HCT116 (cell line): ENCODE measurements at regions not wholly inside any gene's neighbourhood (a gene's known extent, or its start where the extent isn't known, plus 50 kb on each side); places are given as distances from the start of the nearest gene placed in this dataset.

ENCODE experiments used
- ATAC-seq: fragments of 200-7000 bp; cut with Tn5 transposase; 2 replicates; pipeline ENCODE4 v1.9.1; 2020; ENCODE audit warnings: mild to moderate bottlenecking, moderate library complexity
- BruUV-seq: library from RNA; stranded (reverse); fragments of 400-500 nt; replicated peaks from 2 replicates; lab custom pipeline; 2021; lab: Mats Ljungman, UMichigan
- CTCF ChIA-PET: fragments of 300-600 bp; sonication (Branson Sonifier 250); formaldehyde crosslinking; loops from one replicate; lab custom pipeline; 2021; ENCODE audit warnings: antibody characterized with exemption; lab: Charles Lee
- POLR2A ChIA-PET: fragments of 300-600, 350-600 bp; sonication (Branson Sonifier 250); formaldehyde crosslinking; loops from one replicate; lab custom pipeline; 2021; ENCODE audit warnings: antibody characterized with exemption; lab: Charles Lee
- RAD21 ChIA-PET, 2 experiments: fragments of 300-600 bp; sonication (Branson Sonifier 250); formaldehyde crosslinking; loops; one replicate each; lab custom pipeline; 2023; ENCODE audit warnings: low total read pairs in 2 of 2; ENCODE audit not compliant: uncharacterized antibody in 2 of 2, unreplicated experiment in 2 of 2, low non-redundant PET in 1 of 2; lab: Charles Lee
- DNase-seq: peaks from one replicate; pipeline ENCODE4 v3.0.0-alpha.2; 2010; ENCODE audit warnings: low read depth, low spot score
- H2AFZ ChIP-seq: fragments of 200-600 bp; shearing (Covaris generic), sonication (generic); 2 replicates; pipeline ENCODE4 v1.6.1; 2017; ENCODE audit warnings: low read depth, mixed run types, mixed read lengths, antibody characterized with exemption, low read length; ENCODE audit not compliant: poor library complexity, severe bottlenecking
- H3K27ac ChIP-seq: 2 replicates; pipeline ENCODE4 v1.5.1; 2012; ENCODE audit warnings: low read depth, low read length
- H3K27me3 ChIP-seq: fragments of 200-600 bp; sonication (generic); 2 replicates; pipeline ENCODE4 v1.6.1; 2016; ENCODE audit warnings: mixed run types, low read length, mixed read lengths; ENCODE audit not compliant: insufficient read depth
- H3K36me3 ChIP-seq, 2 experiments: fragments of 200-500 bp in 1 of 2; fragments of 200-600 bp in 1 of 2; sonication (Bioruptor generic) in 1 of 2; sonication (generic) in 1 of 2; 2 replicates each; pipeline versions ENCODE4 v1.5.1 to v1.6.1; 2014 to 2016; ENCODE audit warnings: low read length in 2 of 2, inconsistent platforms in 1 of 2, mixed read lengths in 1 of 2, mixed run types in 1 of 2; ENCODE audit not compliant: insufficient read depth in 2 of 2, control insufficient read depth in 1 of 2
- H3K4me1 ChIP-seq, 2 experiments: fragments of 200-600 bp in 1 of 2; sonication (generic) in 1 of 2; 2 replicates each; pipeline versions ENCODE4 v1.5.1 to v1.6.1; 2012 to 2017; ENCODE audit warnings: low read length in 2 of 2, inconsistent platforms in 1 of 2, mild to moderate bottlenecking in 1 of 2, mixed read lengths in 1 of 2, mixed run types in 1 of 2, moderate library complexity in 1 of 2; ENCODE audit not compliant: insufficient read depth in 2 of 2, control insufficient read depth in 1 of 2
- H3K4me2 ChIP-seq: fragments of 200-600 bp; sonication (generic); 2 replicates; pipeline ENCODE4 v1.6.1; 2017; ENCODE audit warnings: mixed run types, low read length, mixed read lengths
- H3K4me3 ChIP-seq, 2 experiments: fragments of 200-600 bp in 1 of 2; sonication (generic) in 1 of 2; replicated peaks in 1 of 2; 2 replicates each; pipeline ENCODE4 v1.5.1; 2011 to 2016; ENCODE audit warnings: low read length in 2 of 2, control low read depth in 1 of 2, low read depth in 1 of 2, mild to moderate bottlenecking in 1 of 2, mixed read lengths in 1 of 2, mixed run types in 1 of 2
- H3K79me2 ChIP-seq: fragments of 200-600 bp; sonication (generic); 2 replicates; pipeline ENCODE4 v1.6.1; 2017; ENCODE audit warnings: mild to moderate bottlenecking, mixed run types, low read length, moderate library complexity, mixed read lengths; ENCODE audit not compliant: insufficient read depth
- H3K9ac ChIP-seq: fragments of 200-600 bp; sonication (generic); 2 replicates; pipeline ENCODE4 v1.6.1; 2016; ENCODE audit warnings: low read length, mixed read lengths
- H3K9me2 ChIP-seq: fragments of 200-600 bp; sonication (generic), shearing (Covaris generic); 2 replicates; pipeline ENCODE4 v1.6.1; 2017; ENCODE audit warnings: mixed run types, mild to moderate bottlenecking, moderate library complexity; ENCODE audit not compliant: insufficient read depth
- H3K9me3 ChIP-seq, 2 experiments: fragments of 200-500 bp in 1 of 2; fragments of 200-600 bp in 1 of 2; sonication (Bioruptor generic) in 1 of 2; sonication (generic) in 1 of 2; 2 replicates each; pipeline ENCODE4 v1.6.1; 2014 to 2017; ENCODE audit warnings: low read length in 2 of 2, mixed read lengths in 2 of 2, inconsistent platforms in 1 of 2, low read depth in 1 of 2, mild to moderate bottlenecking in 1 of 2, mixed run types in 1 of 2, moderate library complexity in 1 of 2; ENCODE audit not compliant: control insufficient read depth in 1 of 2, insufficient read depth in 1 of 2
- H4K20me1 ChIP-seq: fragments of 200-600 bp; sonication (generic), shearing (Covaris generic); 2 replicates; pipeline ENCODE4 v1.6.1; 2017; ENCODE audit warnings: mixed run types, mild to moderate bottlenecking, moderate library complexity; ENCODE audit not compliant: insufficient read depth
- ATF3 ChIP-seq: IDR thresholded peaks from 2 replicates; pipeline ENCODE4 v1.6.1; 2012
- CBX3 ChIP-seq: IDR thresholded peaks from 2 replicates; pipeline ENCODE4 v1.6.1; 2012; ENCODE audit warnings: low read depth
- CEBPB ChIP-seq: IDR thresholded peaks from 2 replicates; pipeline ENCODE4 v1.6.1; 2012; ENCODE audit warnings: low read depth
- CTCF ChIP-seq, 3 experiments: fragments of 200-600 bp in 1 of 3; sonication (generic) in 1 of 3; IDR thresholded peaks in 2 of 3; conservative IDR thresholded peaks in 1 of 3; 2 replicates each; pipeline ENCODE4 v1.5.1; 2012 to 2017; ENCODE audit warnings: low read depth in 2 of 3, low read length in 2 of 3, antibody characterized with exemption in 1 of 3, borderline replicate concordance in 1 of 3, control low read depth in 1 of 3, mild to moderate bottlenecking in 1 of 3, mixed read lengths in 1 of 3, mixed run types in 1 of 3, moderate library complexity in 1 of 3; ENCODE audit not compliant: insufficient read depth in 1 of 3
- EGR1 ChIP-seq: IDR thresholded peaks from 2 replicates; pipeline ENCODE4 v1.6.1; 2012; ENCODE audit warnings: low read depth
- ELF1 ChIP-seq: IDR thresholded peaks from 2 replicates; pipeline ENCODE4 v1.6.1; 2012; ENCODE audit warnings: low read depth, borderline replicate concordance
- EZH2 ChIP-seq: fragments of 200-600 bp; sonication (generic); IDR thresholded peaks from 2 replicates; pipeline ENCODE4 v1.6.1; 2017; ENCODE audit warnings: antibody characterized with exemption, mixed run types
- JUND ChIP-seq: IDR thresholded peaks from 2 replicates; pipeline ENCODE4 v1.6.1; 2012
- POLR2A ChIP-seq: IDR thresholded peaks from 2 replicates; pipeline ENCODE4 v1.7.0; 2011; ENCODE audit warnings: borderline replicate concordance; ENCODE audit not compliant: insufficient read depth, insufficient read length; ENCODE audit errors: extremely low read depth
- POLR2AphosphoS5 ChIP-seq: IDR thresholded peaks from 2 replicates; pipeline ENCODE4 v1.6.1; 2011; ENCODE audit warnings: mild to moderate bottlenecking, low read depth, low read length, moderate library complexity
- RAD21 ChIP-seq: IDR thresholded peaks from 2 replicates; pipeline ENCODE4 v1.6.1; 2012; ENCODE audit warnings: low read depth, mild to moderate bottlenecking
- SIN3A ChIP-seq: IDR thresholded peaks from 2 replicates; pipeline ENCODE4 v1.6.1; 2012; ENCODE audit warnings: low read depth
- SRF ChIP-seq: IDR thresholded peaks from 2 replicates; pipeline ENCODE4 v1.6.1; 2012; ENCODE audit warnings: low read depth
- YY1 ChIP-seq: IDR thresholded peaks from 2 replicates; pipeline ENCODE4 v1.6.1; 2011; ENCODE audit warnings: low read length, low read depth, moderate library complexity, mild to moderate bottlenecking; ENCODE audit not compliant: insufficient replicate concordance; ENCODE audit errors: extremely low read depth
- ZFX ChIP-seq: fragments of 450-650 bp; IDR thresholded peaks from 2 replicates; pipeline ENCODE4 v1.6.1; 2017
- ZNF274 ChIP-seq: fragments of 200-500 bp; sonication (Bioruptor generic); IDR thresholded peaks from 2 replicates; pipeline ENCODE4 v1.6.1; 2014; ENCODE audit warnings: mild to moderate bottlenecking, low read depth, low read length, inconsistent platforms
- intact Hi-C: fragments of 100-400 bp; cut with micrococcal nuclease; formaldehyde crosslinking; loops from 2 replicates; pipeline ENCODE4 v1.10.0; 2022
- TF ChIP-seq, protein P1 (sequence below): IDR thresholded peaks from 2 replicates; pipeline ENCODE4 v1.6.1; 2012
- TF ChIP-seq, protein P2 (sequence below): IDR thresholded peaks from 2 replicates; pipeline ENCODE4 v1.6.1; 2011; ENCODE audit warnings: mild to moderate bottlenecking, low read length, moderate library complexity; ENCODE audit not compliant: insufficient replicate concordance; ENCODE audit errors: extremely low read depth

DNA sequence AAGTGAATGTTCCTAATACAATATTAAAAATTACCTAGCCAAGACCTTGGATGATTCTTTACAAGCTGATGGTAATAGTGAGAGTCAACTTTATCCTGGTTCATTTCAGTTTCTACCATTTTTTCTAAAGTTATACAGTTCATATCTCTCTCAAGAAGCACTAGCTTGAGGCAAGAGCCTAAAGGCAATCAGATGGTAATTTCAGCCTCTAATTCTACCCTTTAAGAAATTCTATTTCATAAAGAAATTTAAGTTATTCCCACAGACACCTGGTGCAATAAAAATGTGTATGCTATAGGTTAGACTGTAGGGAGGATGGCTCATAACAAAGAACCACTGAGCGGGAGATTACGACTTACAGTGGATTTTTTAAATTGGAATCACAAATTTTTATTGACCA lies 984.2 kb upstream of the ADGRL3 start:
- Histone ChIP-seq H3K4me1 (no peaks in the 10 kb centered on the region), H3K4me2 (no peak overlapping the region), H3K36me3 (no peaks in the 10 kb centered on the region), H3K27me3 (no peaks in the 10 kb centered on the region), H2AFZ (no peak overlapping the region), H4K20me1 (no peaks in the 10 kb centered on the region)
- ATAC-seq (no peak), DNase-seq (no peak)
- CTCF ChIA-PET, result no interaction called here
- RAD21 ChIA-PET, result no interaction called here
- TF ChIP-seq ATF3, result no peak
- TF ChIP-seq ELF1, result no peak
- no peak for TF ChIP-seq YY1
- TF ChIP-seq, protein P1, sequence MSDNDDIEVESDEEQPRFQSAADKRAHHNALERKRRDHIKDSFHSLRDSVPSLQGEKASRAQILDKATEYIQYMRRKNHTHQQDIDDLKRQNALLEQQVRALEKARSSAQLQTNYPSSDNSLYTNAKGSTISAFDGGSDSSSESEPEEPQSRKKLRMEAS, result no peak
- TF ChIP-seq, all 23 proteins: peak for 0
- Histone ChIP-seq H3K4me3 (no peak overlapping the region), H3K9ac (no peak overlapping the region), H3K9me3 (peaks cover 5 to 6% of the 10 kb centered on the region in 2 experiments; a peak in 2 of 4 replicates), H3K79me2 (no peaks in the 10 kb centered on the region), H3K9me2 (no peaks in the 10 kb centered on the region), H3K27ac (no peak overlapping the region)
- intact Hi-C loops, result no loop called here
- BruUV-seq, result no TSS peak
- POLR2A ChIA-PET, result no interaction called here

DNA sequence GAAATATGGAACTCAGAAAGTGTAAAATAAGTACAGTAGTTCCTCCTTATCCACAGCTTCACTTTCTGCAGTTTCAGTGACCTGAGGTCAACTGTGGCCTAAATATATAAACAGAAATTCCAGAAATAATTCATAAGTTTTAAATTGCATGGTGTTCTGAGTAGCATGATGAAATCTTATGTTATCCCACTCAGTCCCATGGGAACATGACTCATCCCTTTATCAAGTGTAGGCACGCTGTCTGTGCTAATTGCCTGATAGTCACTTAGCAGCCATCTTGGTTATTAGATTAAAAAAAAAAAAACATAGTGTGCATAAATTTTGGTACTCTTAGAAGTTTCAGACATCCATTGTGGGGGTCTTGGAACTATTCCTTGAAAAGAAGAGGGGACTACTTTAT lies 983.4 kb upstream of the ADGRL3 start:
- no peaks in the 10 kb centered on the region for H3K27me3 ChIP-seq
- no peaks in the 10 kb centered on the region for H3K79me2 ChIP-seq
- no peaks in the 10 kb centered on the region for H4K20me1 ChIP-seq
- no peak overlapping the region for H3K9ac ChIP-seq
- RAD21 ChIA-PET, result no interaction called here
- H3K9me2 ChIP-seq, result no peaks in the 10 kb centered on the region
- no peak overlapping the region for H3K27ac ChIP-seq
- no peaks in the 10 kb centered on the region for H3K36me3 ChIP-seq
- no peak overlapping the region for H3K4me2 ChIP-seq
- no peak for DNase-seq
- H2AFZ ChIP-seq, result no peak overlapping the region
- ATAC-seq, result no peak
- H3K9me3 ChIP-seq, result peaks cover 3 to 5% of the 10 kb centered on the region in 2 experiments; a peak in 2 of 4 replicates
- no peaks in the 10 kb centered on the region for H3K4me1 ChIP-seq
- no TSS peak for BruUV-seq
- intact Hi-C loops, result no loop called here
- POLR2A ChIA-PET, result no interaction called here
- no peak overlapping the region for H3K4me3 ChIP-seq
- CTCF ChIA-PET, result no interaction called here
- TF ChIP-seq YY1, result no peak
- TF ChIP-seq ZNF274, result no peak
- no peak for TF ChIP-seq EGR1
- TF ChIP-seq JUND, result no peak
- no peak for TF ChIP-seq ELF1
- no peak for TF ChIP-seq POLR2A
- no peak for TF ChIP-seq SRF
- TF ChIP-seq ZFX, result no peak
- TF ChIP-seq, protein P2, sequence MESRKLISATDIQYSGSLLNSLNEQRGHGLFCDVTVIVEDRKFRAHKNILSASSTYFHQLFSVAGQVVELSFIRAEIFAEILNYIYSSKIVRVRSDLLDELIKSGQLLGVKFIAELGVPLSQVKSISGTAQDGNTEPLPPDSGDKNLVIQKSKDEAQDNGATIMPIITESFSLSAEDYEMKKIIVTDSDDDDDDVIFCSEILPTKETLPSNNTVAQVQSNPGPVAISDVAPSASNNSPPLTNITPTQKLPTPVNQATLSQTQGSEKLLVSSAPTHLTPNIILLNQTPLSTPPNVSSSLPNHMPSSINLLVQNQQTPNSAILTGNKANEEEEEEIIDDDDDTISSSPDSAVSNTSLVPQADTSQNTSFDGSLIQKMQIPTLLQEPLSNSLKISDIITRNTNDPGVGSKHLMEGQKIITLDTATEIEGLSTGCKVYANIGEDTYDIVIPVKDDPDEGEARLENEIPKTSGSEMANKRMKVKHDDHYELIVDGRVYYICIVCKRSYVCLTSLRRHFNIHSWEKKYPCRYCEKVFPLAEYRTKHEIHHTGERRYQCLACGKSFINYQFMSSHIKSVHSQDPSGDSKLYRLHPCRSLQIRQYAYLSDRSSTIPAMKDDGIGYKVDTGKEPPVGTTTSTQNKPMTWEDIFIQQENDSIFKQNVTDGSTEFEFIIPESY, result no peak
- no peak for TF ChIP-seq CBX3
- TF ChIP-seq POLR2AphosphoS5, result no peak
- no peak for TF ChIP-seq RAD21
- no peak for TF ChIP-seq EZH2
- TF ChIP-seq, protein P1, result no peak
- TF ChIP-seq SIN3A, result no peak
- no peak for TF ChIP-seq CTCF (IDR thresholded peaks at IDR 0.05 in 2 of 3, conservative IDR thresholded peaks at IDR 0.05 in 1 of 3; ENCODE audit: borderline replicate concordance in 1 of 3, insufficient read depth in 1 of 3, low read depth in 2 of 3, low read length in 2 of 3)
- no peak for TF ChIP-seq CEBPB
